ENCODE measurements at regions not wholly inside any gene's neighbourhood (a gene's known extent, or its start where the extent isn't known, plus 50 kb on each side); places are given as distances from the start of the nearest gene placed in this dataset.
"Not testable (repeated sequence)": the region's sequence is repeated elsewhere in the genome, so short reads cannot be mapped to it uniquely, and the experiment has no call there.

- TF ChIP-seq POLR2A, CTCF (IDR thresholded peaks at IDR 0.05): not testable (repeated sequence)
These were observed 132.3 kb upstream of the TP53TG3D start for GRCh38 chr16:32120779-32121178.
